Motor neuron (in vitro differentiated cells): ENCODE measurements at regions not wholly inside any gene's neighbourhood (a gene's known extent, or its start where the extent isn't known, plus 50 kb on each side); places are given as distances from the start of the nearest gene placed in this dataset.
A peak's percentile ranks its signal among the peaks of the same experiment; 100 is the strongest.
"Not testable (repeated sequence)": the region's sequence is repeated elsewhere in the genome, so short reads cannot be mapped to it uniquely, and the experiment has no call there.

ENCODE experiments used
- ATAC-seq, 8 experiments: fragments of 200-7000 bp; cut with Tn5 transposase; replicated peaks in 6 of 8; 2 replicates each; pipeline ENCODE4 v1.8.0; 2021; ENCODE audit warnings: mild to moderate bottlenecking in 8 of 8, moderate library complexity in 8 of 8
- H3K27ac ChIP-seq, 2 donors: fragments of 250-450 bp; sonication (Bioruptor Pico); 2 replicates each; pipeline ENCODE4 v1.9.0; 2021; ENCODE audit warnings: antibody characterized with exemption in 2 of 2, mild to moderate bottlenecking in 2 of 2, moderate library complexity in 1 of 2
- H3K4me1 ChIP-seq, 2 donors: fragments of 250-450 bp; sonication (Bioruptor Pico); replicated peaks in 1 of 2; 2 replicates each; pipeline ENCODE4 v1.6.1; 2021; ENCODE audit warnings: antibody characterized with exemption in 2 of 2, mild to moderate bottlenecking in 2 of 2, moderate library complexity in 1 of 2
- H3K4me3 ChIP-seq, 5 donors: fragments of 250-450 bp; sonication (Bioruptor Pico); 2 replicates each; pipeline ENCODE4 v1.9.0; 2021; ENCODE audit warnings: antibody characterized with exemption in 5 of 5, mild to moderate bottlenecking in 5 of 5, moderate library complexity in 4 of 5
- WGBS, 10 experiments: fragments of 450-650 bp; shearing (Covaris generic); methylation state at CpG; one replicate each; pipeline ENCODE4 v1.0.0; 2022; 5-methylcytosine and 5-hydroxymethylcytosine counted together
- in situ Hi-C, 9 experiments: fragments of 400-800 bp; cut with MboI; loops; one replicate each; pipeline ENCODE4 v1.15.0; 2021; ENCODE audit warnings: low sequenced_read_pairs in 9 of 9, low pct_unique_long_range_greater_than_20kb in 2 of 9; ENCODE audit not compliant: unreplicated experiment in 9 of 9

DNA sequence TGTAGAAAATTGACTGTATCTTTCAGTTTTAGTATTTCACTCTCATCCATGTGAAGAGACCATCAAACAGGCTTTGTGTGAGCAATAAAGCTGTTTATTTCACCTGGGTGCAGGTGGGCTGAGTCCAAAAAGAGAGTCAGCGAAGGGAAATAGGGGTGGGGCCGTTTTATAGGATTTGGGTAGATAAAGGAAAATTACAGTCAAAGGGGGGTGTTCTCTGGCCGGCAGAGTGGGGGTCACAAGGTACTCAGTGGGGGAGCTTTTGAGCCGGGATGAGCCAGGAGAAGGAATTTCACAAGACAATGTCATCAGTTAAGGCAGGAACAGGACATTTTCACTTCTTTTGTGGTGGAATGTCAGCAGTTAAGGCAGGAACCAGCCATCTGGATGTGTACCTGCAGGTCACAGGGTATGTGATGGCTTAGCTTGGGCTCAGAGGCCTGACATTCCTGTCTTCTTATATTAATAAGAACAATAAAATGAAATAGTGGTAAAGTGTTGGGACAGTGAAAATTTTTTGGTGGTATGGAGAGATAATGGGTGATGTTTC is 482.1 kb upstream of the ADGRL4 start:
- in situ Hi-C loops = loop anchor here in 2 of 9 experiments (25.0 kb wide), 1 partner anchor 226 kb away; no protein-coding TSS in a partner anchor
- not testable (repeated sequence) for ATAC-seq, H3K4me3 ChIP-seq, H3K27ac ChIP-seq, H3K4me1 ChIP-seq
- 13 to 100% (median 60%) methylated on average over 1 to 3 of the region's 4 CpGs; no CpG with 5 or more reads in 3 of the 10 experiments for WGBS, 10 experiments

DNA sequence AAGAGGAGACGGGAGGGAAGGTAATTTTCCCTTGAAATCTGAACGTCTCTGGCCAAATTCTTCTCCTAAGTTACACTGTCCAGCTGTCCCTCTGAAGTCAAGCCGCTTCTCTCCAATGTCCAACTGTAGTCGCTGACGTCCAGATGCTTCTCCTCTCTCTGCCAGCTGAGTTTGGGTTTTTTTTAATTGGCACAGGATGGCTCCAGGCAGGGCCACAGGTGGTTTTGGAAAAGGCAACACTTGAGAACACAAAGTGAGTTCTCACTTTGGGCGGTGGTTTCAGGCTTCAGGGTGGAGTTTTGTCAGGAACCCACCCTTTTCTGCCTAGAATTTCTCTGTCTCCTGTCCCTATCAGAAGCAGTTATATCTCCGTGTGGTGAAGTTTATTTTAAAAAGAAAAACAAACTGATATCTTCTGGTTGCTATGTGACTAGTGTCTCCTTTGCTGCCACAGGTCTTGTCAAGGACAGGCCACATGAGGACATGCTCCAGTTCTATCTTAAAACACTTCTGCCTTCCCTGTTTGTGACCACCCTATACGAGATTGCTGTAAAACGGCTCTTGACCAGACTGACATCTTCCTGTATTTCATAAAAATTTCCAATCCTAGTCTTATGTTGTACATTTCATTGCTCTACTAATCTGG is 472.3 kb upstream of the ADGRL4 start:
- WGBS, 10 experiments = 20 to 96% (median 80%) methylated on average over 1 to 9 of the region's 9 CpGs; no CpG with 5 or more reads in 1 of the 10 experiments
- in situ Hi-C loops = loop anchor here in 2 of 9 experiments (25.0 kb wide), 1 partner anchor 217 kb away; no protein-coding TSS in a partner anchor
- Histone ChIP-seq H3K4me1 (no peaks in the 10 kb centered on the region), H3K4me3 (no peak overlapping the region), H3K27ac (no peak overlapping the region)
- no peak for ATAC-seq

DNA sequence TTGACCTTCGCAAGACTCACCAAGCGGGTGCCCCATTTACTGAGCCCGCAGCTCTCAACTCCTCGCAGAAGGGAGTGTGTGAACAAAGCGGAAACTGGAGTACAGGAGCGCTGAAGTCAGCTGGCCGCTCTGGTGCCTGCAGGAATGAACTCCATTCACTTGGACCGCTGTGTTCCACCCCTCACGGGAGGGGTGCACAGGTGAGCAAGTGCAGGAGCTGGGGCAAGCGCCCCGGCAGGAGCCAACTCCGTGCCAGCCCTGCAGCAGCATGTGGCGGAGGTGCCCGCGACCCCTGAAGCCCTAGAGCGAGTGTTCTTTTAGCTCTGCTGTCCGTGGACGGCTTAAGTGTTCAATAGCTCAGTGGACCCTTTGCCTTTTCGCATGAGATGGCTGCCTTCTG is 471.6 kb upstream of the ADGRL4 start:
- in situ Hi-C loops = loop anchor here in 2 of 9 experiments (25.0 kb wide), 1 partner anchor 216 kb away; no protein-coding TSS in a partner anchor
- Histone ChIP-seq H3K4me1 (no peaks in the 10 kb centered on the region), H3K4me3 (no peak overlapping the region), H3K27ac (no peak overlapping the region)
- WGBS, 10 experiments = 40 to 100% (median 94%) methylated on average over 1 to 18 of the region's 19 CpGs; no CpG with 5 or more reads in 3 of the 10 experiments
- ATAC-seq = no peak

DNA sequence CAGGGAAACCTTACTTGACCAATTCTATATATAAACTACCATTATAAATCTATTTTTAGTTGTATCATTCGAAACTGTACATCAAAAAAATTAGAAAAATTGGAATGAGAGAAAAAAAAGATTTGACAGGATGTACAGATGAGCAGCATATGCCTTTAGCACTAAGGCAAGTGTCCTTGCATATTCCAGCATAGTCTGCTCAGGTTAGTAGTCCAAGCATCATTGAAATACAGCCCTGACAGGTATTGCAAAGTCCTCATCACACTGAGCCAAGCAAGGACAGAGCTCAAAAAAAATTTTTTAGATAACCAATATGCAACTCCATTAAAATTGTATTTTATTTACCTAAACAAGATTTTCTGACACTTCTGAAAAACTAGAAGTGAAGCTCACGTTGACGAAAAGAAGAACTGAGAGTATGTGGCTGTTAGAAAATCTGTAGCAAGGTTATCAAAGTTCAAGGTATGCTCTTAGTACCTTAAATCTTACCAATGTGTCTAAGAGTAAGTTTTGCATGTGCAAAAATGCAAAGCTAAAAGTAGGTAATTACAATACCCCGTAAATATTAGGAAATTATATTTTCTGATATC is 465.6 kb upstream of the ADGRL4 start:
- ATAC-seq = no peak
- no peak overlapping the region for H3K4me3 ChIP-seq
- in situ Hi-C loops = no loop called here
- 22 to 90% (median 81%) methylated on average over 2 to 4 of the region's 4 CpGs for WGBS, 10 experiments
- H3K27ac ChIP-seq = no peak overlapping the region
- no peaks in the 10 kb centered on the region for H3K4me1 ChIP-seq

DNA sequence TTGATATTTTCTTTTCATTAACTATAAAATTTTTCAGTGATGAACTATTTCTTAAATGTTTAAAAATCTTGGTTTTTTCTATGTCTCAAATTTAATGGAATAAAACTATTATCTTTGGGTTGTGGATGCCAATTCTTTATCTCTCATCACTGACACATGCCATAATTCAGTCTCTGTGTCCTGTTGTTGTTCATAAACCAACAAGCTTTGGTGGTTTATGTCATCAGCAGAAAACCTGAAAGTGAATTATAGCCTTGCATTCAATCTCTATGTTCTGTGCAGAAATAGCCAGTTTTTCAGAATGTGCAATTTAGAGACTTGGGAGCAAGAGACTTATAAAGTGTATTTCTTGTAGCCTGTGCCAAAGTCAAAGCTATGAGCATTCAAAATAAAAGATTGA is 462.6 kb upstream of the ADGRL4 start:
- ATAC-seq = peak in 2 of 8 experiments; percentile 43 to 59

DNA sequence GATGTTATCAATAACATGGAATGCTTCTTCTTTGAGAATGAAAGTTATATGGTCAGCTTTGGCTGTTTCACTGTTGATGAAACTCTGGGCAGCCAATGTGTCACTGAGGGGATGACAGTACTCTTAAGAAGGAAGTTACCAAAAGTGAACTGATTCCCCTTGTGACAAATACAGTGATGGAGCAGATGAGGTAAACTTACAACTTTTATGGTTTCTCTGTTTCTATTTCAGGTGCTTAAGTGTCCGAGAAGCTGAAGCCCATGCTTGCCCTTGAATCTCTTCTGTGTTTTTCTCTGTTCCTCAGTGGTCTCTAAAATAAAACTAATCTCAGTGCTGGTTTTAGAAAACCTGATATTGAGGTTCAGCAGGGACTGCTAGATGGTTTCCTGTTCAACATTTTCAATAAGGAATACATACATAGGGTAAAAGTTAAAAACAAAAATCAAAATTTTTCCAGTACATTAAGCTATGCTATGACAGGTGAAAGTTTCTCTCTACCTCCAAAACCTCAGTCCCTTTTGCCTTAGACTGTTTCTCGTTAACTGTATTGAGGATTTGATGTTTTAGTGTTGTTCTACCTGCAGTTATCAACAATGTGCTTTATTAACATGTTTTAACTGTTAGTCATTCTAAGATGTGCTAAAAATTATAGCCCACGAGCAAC is 454.4 kb upstream of the ADGRL4 start:
- in situ Hi-C loops = no loop called here
- WGBS, 10 experiments = 0 to 94% (median 80%) methylated on average over 2 to 3 of the region's 3 CpGs
- Histone ChIP-seq H3K27ac (no peak overlapping the region), H3K4me3 (no peak overlapping the region), H3K4me1 (no peaks in the 10 kb centered on the region)
- no peak for ATAC-seq

More for the DNA sequence above, 462.6 kb upstream of the ADGRL4 start:
- Histone ChIP-seq H3K4me3 (no peak overlapping the region), H3K27ac (no peak overlapping the region), H3K4me1 (no peaks in the 10 kb centered on the region)
- in situ Hi-C loops = no loop called here

DNA sequence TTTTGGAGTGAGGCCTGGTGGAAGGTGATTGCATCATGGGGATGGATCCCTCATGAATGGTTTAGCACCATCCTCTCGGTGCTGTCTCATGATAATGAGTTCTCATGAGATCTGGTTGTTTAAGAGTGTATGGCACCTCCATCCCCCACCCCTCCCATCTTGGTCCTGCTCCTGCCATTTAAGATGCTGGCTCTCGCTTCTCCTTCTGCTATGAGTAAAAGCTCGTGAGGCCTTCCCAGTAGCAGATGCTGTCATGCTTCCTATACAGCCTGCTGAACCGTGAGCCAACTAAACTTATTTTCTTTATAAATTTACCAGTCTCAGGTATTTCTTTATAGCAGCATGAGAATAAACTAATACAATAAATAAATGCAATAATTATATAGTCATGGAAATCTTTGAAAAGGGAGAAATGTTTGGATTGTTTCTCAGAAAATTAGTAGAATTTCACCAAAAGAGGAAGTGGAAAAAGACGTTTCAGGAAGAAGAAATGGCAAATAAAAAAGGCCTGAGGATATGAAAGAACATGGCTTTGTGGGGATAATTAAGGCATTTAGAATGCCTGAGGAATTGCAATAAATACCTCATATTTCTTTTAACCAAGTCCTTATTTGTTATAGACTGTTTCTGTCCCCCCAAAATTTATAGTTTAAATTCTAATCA is 451.2 kb upstream of the ADGRL4 start:
- in situ Hi-C loops = no loop called here
- Histone ChIP-seq H3K27ac (no peak overlapping the region), H3K4me3 (no peak overlapping the region), H3K4me1 (no peaks in the 10 kb centered on the region)
- no peak for ATAC-seq
- 6 to 93% (median 54%) methylated on average over 1 to 5 of the region's 5 CpGs for WGBS, 10 experiments

DNA sequence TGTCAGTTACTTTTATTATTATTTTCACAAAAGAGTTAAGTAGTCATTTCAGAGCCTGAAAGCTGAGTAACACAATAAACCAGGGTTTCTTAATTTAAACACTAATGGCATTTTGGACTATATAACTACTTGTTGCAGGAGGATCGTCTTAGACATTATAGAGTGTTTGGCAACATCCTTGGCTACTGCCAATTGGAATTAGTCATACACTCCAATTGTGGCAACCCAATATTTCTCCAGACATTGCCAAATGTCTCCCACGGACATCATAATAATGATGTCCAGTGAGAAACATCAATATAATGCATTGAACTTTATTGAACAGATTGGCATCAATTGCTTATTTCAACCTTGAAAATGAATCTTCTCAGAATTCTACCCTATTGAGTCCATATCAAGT is 441.9 kb upstream of the ADGRL4 start:
- WGBS, 10 experiments = 0 to 100% (median 78%) methylated on average over 1 to 2 of the region's 2 CpGs; no CpG with 5 or more reads in 1 of the 10 experiments
- in situ Hi-C loops = no loop called here
- ATAC-seq = no peak
- no peaks in the 10 kb centered on the region for H3K4me1 ChIP-seq
- no peak overlapping the region for H3K27ac ChIP-seq
- H3K4me3 ChIP-seq = no peak overlapping the region

DNA sequence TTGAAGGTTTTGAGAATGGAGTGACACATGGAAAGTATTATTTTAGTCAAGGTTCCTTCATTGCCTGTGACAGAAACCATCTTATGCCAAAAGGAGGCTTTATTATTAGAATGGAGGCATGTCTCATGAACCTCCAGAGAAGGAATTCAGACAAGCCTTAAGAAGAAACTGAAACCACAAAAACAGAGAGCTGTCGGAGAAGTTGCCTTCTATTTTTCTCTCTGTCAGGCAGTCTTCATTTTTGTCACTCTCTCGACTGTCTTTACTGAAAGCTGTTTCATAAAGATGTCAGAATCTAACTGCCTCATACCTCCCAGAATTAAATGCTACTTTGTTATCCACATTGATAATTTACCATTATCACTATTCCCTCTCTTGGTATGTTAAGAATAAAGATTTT is 434.7 kb upstream of the ADGRL4 start:
- Histone ChIP-seq H3K27ac (no peak overlapping the region), H3K4me1 (no peaks in the 10 kb centered on the region), H3K4me3 (no peak overlapping the region)
- in situ Hi-C loops = no loop called here
- WGBS, 10 experiments = 0 to 100% (median 75%) methylated on average over 1 to 2 of the region's 2 CpGs
- peak in 1 of 8 experiments; percentile 32 for ATAC-seq

DNA sequence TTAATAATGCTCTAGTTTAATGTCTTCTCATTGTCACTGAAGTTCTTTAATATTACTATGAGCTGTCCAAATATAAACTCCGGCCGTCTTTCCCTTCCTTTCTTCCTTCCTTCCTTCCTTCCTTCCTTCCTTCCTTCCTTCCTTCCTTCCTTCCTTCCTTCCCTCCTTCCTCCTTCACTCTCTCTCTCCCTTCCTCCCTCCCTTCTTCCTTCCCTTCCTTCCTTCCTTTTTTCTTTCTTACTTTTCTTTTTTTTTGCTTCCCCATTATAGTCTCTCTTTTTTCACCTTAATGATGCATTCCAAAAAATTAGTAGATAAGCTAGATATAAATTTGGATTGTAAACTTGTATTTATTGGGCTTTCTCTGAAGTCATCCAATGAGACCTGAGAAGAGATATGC is 431.0 kb upstream of the ADGRL4 start:
- no peak overlapping the region for H3K27ac ChIP-seq
- H3K4me1 ChIP-seq = no peaks in the 10 kb centered on the region
- ATAC-seq = no peak
- H3K4me3 ChIP-seq = no peak overlapping the region
- WGBS, 10 experiments = 73 to 100% (median 83%) methylated on average over 1 to 2 of the region's 2 CpGs; no CpG with 5 or more reads in 5 of the 10 experiments
- in situ Hi-C loops = no loop called here

DNA sequence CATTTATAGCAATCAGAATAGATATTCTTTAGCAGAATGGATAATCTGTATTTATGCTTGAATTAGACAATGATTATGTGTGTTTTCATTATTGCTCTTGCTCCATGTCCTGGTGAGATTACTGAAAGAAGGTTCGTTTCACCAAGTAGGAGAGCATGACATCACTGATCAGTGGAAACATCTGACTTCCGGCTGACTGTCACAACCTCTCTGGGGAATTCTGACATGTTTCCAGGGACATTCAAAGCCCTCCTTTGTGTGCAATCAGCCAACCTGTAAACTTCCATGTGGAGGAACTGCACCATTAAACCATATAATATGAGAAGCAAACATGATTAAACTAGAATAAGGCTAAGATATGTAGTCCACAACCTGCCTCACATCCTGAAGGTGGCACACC is 424.8 kb upstream of the ADGRL4 start:
- H3K4me3 ChIP-seq = no peak overlapping the region
- no peak overlapping the region for H3K27ac ChIP-seq
- ATAC-seq = peak in 3 of 8 experiments; percentile 57 to 65 (median 62)
- in situ Hi-C loops = no loop called here
- no peaks in the 10 kb centered on the region for H3K4me1 ChIP-seq
- WGBS, 10 experiments = 0 to 94% (median 72%) methylated on average over 1 to 2 of the region's 2 CpGs; no CpG with 5 or more reads in 2 of the 10 experiments

DNA sequence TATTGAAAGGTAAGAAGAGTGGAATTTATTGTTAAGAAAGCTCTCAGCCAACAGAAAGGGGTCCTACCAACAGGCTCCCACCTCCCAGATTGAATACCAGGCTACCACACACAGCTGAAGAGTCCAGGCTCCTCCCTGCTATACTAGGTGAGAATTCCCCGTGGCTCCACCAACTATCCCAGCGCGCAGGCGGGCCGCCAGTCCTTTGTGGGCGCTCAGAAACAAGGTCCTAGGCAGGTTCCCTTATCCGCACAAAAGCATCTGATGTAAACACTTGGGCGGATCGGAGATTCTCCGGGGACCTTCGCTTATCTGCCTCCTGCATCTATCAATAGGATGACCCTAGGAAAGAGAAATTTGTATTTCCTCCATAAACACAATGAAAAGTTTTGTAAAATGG is 423.9 kb upstream of the ADGRL4 start:
- H3K27ac ChIP-seq = no peak overlapping the region
- ATAC-seq = no peak
- WGBS, 10 experiments = 70 to 100% (median 95%) methylated on average over 1 to 11 of the region's 11 CpGs
- in situ Hi-C loops = no loop called here
- no peak overlapping the region for H3K4me3 ChIP-seq
- H3K4me1 ChIP-seq = no peaks in the 10 kb centered on the region

DNA sequence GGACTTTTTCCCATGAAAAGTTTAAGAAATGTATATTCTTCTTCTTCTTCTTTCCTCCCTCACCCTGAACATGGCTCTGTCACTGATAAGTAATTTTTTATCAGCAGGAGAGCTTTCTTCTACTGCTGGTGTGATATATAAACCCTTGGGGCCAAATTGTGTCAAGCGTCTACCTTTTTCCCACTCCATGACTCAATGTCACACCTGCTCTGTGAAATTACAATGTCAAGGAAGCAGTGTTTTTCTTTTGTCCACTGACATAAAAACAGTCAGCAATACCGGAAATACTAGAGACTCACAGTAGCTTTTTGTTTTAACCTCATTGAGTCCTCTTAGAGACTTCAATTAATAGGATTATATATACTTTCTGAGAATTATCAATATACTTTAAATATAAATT is 416.2 kb upstream of the ADGRL4 start:
- Histone ChIP-seq H3K4me1 (no peaks in the 10 kb centered on the region), H3K4me3 (no peak overlapping the region), H3K27ac (no peak overlapping the region)
- in situ Hi-C loops = no loop called here
- WGBS, 10 experiments = 0 to 92% (median 86%) methylated on average over 1 to 2 of the region's 2 CpGs
- no peak for ATAC-seq
